Fibroblast of gingiva (primary cell): ENCODE measurements at regions not wholly inside any gene's neighbourhood (a gene's known extent, or its start where the extent isn't known, plus 50 kb on each side); places are given as distances from the start of the nearest gene placed in this dataset.
"Not testable (repeated sequence)": the region's sequence is repeated elsewhere in the genome, so short reads cannot be mapped to it uniquely, and the experiment has no call there.

ENCODE experiments used
- DNase-seq: peaks from one replicate; pipeline ENCODE4 v3.0.0-alpha.2; 2011; ENCODE audit warnings: low read depth

DNA sequence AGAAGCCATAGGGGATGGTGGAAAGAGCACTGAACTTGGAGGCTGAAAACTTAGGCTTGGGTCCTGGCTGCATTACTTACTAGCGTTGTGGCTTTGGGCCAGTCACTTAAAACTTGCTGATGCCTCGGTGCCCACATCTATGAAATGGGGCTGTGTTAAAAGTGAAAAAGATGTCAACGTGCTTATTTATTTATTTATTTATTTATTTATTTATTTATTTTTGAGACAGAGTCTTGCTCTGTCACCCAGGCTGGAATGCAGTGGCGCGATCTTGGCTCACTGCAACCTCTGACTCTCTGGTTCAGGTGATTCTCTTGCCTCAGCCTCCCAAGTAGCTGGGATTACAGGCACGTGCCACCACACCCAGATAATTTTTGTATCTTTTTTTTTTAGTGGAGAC is 94.3 kb downstream of the MRM1 start:
- DNase-seq = not testable (repeated sequence)

DNA sequence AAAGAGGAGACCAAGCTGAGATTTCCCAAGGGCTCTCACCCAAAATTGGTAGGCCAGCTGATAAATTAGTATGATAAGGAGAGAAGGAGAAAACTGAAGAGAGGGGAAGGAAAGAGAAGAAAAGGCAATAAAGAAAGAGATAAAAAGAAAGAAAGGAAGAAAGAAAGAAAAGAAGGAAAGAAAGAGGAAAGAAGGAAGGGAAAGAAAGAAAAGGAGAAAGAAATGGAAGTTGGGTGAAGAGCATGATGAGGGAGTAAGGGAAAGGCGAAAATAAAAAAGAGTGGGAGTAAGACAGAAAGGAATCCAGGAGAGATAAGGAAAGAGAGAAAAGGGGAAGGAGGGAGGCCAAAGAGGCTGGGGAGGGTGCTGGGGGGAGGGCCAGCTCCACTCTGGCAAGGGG is 95.4 kb downstream of the MRM1 start:
- DNase-seq = no peak

DNA sequence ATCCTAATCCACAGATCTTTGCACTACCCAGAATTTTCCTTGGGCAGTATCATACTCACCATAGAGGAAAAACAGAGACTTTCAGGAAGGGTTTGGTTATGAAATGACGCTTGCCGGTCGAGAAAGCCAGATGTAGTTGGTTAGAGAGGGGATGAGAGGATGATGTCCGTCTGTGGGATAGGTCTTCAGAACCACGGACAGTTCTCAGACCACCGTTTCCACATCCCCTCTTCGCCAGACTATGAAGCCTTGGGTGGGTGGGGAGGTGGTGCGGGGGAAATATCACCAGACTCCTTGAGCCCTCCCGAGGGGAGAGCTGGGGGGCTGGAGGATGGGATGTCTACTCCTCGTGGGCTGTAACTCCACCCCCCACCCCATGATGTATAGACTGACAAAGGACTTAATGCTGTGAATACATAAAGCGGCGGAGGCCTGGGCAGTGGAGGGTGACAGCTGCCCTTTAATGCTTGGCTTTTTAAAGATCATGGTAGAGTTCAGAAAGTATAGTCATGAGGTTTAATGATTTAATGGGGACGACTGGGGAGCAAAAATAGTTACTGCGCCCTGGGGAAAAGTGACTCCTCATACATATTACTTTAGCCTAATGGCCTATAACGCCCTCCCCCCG is 96.6 kb downstream of the MRM1 start:
- DNase-seq = no peak

GRCh38 chr17:36701429-36702099 is 100.2 kb downstream of the MRM1 start:
- DNase-seq = no peak

- DNase-seq = no peak
These were observed 101.3 kb downstream of the MRM1 start for GRCh38 chr17:36702636-36703035.

DNA sequence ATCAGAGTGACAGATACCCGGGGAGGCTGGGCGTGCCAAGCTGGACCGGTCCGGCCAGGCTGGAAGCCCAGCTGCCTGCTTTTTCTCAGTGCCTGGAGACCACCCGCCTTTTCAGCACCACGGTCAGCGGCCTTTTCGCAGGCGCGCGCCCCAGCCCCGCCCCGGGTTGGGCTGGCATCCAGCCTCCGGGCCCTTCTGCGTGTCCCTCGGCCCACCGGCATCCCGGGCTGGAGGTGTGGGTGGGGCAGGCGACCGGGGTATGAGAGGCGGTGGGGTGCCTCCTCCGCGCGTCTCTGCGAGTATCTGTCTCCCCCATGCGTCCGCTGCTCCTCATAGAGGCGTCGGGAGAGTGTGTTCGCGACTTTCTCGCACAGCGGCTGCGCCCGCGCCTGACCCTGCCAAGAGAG is 102.5 kb downstream of the MRM1 start:
- DNase-seq = no peak

- no peak for DNase-seq
These were observed 104.0 kb downstream of the MRM1 start for GRCh38 chr17:36705283-36705795.

DNA sequence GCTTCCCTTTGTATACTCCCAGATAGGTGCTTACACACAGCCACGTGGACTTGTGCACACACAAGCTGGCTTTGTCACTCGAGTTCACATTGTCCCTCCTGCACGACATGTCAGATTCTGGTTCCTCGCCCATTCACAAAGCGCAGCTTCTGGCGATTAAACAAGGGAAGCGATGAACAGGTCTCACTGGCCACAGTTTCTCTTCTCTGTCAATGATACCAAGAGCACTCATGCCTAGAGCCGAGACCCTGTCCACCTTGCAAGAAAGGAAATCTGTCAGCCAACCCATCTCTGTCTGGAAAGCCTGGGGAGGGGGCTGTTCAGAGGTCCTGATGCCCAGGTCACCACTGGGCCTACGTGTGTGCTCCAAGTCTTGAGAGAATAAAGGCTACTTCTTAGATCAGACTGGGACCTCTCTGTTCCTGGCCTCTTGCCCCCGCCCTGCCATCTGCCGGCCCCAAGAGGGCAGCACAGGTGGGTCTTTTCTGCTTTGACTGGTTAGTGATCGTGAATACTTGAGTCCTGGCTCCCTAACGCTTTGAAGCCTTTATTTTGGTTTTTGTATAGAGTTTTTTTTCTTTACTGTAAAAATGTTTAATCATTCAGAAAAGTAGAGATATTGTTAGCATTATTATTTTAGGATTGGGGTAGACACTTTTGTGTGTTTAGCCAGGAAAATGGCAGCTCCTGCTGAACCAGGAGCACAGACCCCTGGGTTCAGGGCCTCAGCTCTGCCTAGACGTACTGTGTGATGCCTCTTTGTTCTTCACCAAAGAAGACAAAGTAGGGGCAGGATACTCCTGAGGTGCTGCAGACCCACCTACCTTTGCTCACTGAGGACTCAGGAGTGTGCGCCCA is 104.7 kb downstream of the MRM1 start:
- no peak for DNase-seq

DNA sequence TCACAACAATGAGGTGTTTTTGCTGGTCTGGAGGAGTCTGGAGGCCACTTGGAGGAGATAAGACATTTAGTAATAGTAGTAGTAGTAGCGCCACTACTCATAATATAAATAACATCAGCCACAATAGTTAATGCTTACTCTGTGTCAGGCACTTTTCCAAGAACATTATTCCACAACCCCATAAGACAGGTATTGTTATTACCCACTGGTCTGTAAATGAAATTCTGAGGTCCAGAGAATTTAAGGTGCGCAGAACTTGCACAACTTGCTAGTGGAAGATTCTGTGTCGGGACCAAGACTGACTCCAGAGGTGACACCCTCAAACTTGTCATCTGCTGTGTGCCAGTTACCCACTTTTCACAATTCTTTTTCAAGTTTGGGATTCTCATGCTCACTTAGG is 106.5 kb downstream of the MRM1 start:
- DNase-seq = no peak

DNA sequence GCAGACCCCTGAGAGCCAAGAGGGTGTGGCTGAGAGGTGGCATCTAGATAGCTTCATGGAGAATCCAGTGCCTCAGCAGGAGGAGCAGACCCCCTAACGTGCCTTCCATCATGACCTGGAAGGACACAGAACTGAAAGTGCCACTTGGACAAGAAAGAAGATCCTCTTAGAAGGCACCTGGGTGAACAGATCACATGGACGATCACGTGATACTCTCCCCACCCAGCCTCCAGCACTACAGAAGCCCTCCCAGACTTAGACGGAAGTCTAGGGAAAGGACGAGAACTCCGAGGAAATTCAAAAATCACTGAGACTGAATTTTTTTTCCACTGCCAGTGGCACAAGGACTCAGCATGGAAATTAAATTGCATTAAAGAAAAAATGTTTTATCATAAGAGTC is 113.4 kb downstream of the MRM1 start:
- no peak for DNase-seq

DNA sequence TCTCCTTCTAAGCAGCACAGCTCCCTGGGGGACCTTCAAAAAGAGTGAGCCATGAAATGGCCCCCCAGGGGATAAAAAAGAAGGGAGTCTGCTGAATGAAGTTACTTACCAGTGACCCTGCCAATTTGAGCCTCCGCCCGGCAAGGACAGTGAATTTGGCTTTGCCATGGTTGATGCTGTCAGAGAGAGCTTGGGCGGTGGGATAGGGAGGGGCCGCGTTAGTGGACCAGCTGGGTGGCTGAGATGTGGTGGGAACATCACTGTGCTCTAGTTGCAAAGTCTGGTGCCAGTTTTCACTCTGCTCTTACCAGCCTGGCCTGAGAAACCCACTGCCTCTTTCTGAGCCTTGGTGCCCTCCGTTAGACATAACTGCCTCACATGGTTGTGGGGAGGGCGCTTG is 114.6 kb downstream of the MRM1 start:
- no peak for DNase-seq

GRCh38 chr17:36717088-36717487 is 115.7 kb downstream of the MRM1 start:
- no peak for DNase-seq

- DNase-seq = no peak
These were observed 118.7 kb downstream of the MRM1 start for GRCh38 chr17:36720131-36720530.

DNA sequence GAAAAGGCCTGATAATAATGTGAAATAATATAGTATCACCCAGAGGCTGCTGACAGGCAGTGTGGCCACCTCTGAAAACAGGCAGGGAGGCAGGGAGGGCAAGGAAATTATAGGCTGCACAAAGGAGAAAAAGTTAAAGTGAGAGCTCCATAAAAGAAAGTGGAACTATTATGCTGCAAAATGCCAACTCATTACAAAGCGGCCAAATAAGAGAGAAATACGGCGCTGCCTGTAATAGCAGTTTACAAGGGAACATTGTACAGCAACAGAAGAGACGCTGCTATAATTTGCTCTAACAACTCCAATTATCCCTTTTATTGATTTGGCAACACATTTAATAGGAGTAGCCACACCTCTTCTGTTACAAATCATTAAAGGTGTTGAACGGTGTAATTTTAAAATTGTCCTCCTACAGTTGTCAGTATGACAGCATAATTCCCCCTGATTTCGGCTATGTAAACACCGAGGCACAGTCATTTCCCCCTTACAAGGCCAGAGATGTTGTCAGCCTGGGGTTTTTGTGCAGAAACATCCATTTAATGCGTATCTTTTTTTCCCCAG is 120.3 kb downstream of the MRM1 start:
- DNase-seq = no peak

GRCh38 chr17:36722121-36722902 is 120.9 kb downstream of the MRM1 start:
- DNase-seq = no peak

GRCh38 chr17:36722903-36723263 is 121.5 kb downstream of the MRM1 start:
- no peak for DNase-seq

DNA sequence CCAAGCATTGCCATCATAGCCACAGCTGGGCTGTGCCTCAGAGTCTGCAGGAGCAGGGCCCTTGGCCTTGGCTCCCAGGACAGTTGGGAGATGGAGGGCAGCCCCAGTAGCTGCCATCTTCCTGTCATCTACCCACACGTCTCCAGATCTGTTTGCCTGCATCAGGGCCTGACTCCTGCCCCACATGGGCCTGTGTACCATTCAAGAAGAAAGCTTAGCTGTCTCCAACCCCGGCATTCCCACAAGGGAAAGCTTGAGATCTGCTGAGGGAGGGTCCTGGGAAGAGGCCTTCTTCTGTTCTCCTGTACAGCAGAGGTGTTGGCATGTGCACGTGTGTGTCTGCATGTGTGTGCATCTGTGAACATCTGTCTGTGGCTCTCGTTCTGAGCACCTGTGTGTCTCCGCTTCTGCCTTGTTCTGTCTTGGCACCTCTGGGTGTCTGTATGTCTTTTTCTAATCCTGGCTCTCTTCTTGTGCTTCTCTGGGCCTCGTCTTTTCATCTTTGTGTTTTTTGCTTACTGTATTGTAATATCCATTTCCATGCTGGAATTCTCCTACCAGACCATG is 122.2 kb downstream of the MRM1 start:
- no peak for DNase-seq

DNA sequence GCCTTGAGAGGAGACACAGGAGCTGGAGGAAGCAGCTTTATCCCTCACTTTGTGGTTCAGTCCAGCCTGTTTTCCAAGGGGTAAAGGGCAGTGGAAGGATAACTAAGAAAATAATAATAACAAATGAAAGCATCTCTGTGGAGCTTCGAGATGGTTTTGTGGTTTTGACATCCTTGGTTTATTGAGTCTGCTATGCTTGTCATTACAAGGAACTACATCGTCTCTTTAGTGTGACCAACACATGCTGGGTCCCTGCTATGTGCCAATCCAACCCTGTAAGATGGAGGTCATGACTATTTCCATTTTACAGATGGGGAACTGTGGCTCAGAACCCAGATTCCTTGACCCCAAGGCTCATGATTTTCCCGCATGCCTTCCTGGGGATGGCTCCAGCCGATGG is 124.8 kb downstream of the MRM1 start:
- no peak for DNase-seq

- no peak for DNase-seq
These were observed 125.7 kb downstream of the MRM1 start for GRCh38 chr17:36727052-36727451.

- no peak for DNase-seq
These were observed 126.2 kb downstream of the MRM1 start for GRCh38 chr17:36727577-36727976.
